GM13976 (cell line): ENCODE measurements at regions not wholly inside any gene's neighbourhood (a gene's known extent, or its start where the extent isn't known, plus 50 kb on each side); places are given as distances from the start of the nearest gene placed in this dataset.

Experiments used
- DNase-seq: peaks from one replicate; pipeline ENCODE4 v3.0.0; 2012; ENCODE audit warnings: low spot score
- CTCF ChIP-seq: IDR thresholded peaks from 2 replicates; pipeline ENCODE4 v1.5.1; 2012; ENCODE audit warnings: borderline replicate concordance, mild to moderate bottlenecking; ENCODE audit not compliant: insufficient read depth; ENCODE audit errors: extremely low read depth, missing control alignments, control extremely low read depth
- in situ Hi-C: fragments of 300-500 bp; cut with MboI; formaldehyde crosslinking; loops from one replicate; pipeline ENCODE4 v1.12.0; 2022; ENCODE audit warnings: low sequenced_read_pairs, mixed read lengths, inconsistent platforms; ENCODE audit not compliant: unreplicated experiment

- in situ Hi-C loops, result no loop called here
- DNase-seq, result no peak
- TF ChIP-seq CTCF, result no peak
These were observed 78.5 kb downstream of the NKX6-1 start for GRCh38 chr4:84420608-84421007.

GRCh38 chr4:84419201-84419600 is 79.9 kb downstream of the NKX6-1 start:
- no peak for DNase-seq
- TF ChIP-seq CTCF, result no peak
- in situ Hi-C loops, result no loop called here

GRCh38 chr4:84417997-84418709 is 80.9 kb downstream of the NKX6-1 start:
- DNase-seq, result no peak

GRCh38 chr4:84413976-84414375 is 85.1 kb downstream of the NKX6-1 start:
- in situ Hi-C loops, result no loop called here
- no peak for TF ChIP-seq CTCF
- DNase-seq, result no peak

More at GRCh38 chr4:84417997-84418709, 80.9 kb downstream of the NKX6-1 start:
- in situ Hi-C loops, result no loop called here
- TF ChIP-seq CTCF, result no peak

DNA sequence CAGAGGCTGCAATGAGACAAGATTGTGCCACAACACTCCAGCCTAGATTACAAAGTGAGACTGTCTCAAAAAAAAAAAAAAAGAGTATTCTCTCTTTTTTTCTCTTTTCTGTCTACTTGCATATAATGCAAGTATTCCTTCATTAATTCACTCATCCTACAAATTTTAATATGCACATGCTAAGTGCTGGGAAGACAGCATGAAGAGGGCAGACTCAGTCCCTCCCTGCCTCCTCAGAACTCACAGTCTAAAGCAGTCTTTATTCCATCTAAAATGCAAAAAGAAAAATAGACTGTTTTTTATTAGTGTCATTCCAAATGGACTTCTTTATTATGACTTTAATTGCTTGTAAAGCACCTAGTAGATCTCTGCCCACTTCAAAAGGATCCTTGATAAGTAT is 85.6 kb downstream of the NKX6-1 start:
- in situ Hi-C loops, result no loop called here
- TF ChIP-seq CTCF, result no peak
- no peak for DNase-seq

DNA sequence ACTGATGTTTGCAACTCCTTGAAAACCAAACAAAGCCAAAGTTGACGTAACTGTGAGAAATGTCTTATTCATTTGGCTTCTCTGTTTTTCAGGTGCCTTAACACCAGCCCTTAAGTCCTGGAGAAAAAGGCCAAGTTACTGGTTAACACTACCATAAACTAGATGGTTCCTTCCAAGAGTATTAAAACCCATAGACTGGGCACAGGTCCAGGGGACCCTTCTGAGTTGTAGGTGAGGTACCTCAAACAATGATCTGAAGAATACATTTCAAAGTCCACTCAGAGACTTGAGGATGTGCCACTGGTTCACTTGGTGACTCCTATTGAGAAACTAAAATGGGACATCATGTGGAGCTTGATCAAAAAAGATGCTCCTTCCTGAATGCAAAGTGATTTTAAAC is 87.0 kb downstream of the NKX6-1 start:
- in situ Hi-C loops, result no loop called here
- TF ChIP-seq CTCF, result no peak
- no peak for DNase-seq
